Glutamatergic neuron (in vitro differentiated cells): ENCODE measurements at regions not wholly inside any gene's neighbourhood (a gene's known extent, or its start where the extent isn't known, plus 50 kb on each side); places are given as distances from the start of the nearest gene placed in this dataset.

Source experiments
- DNase-seq: peaks from one replicate; pipeline ENCODE4 v3.0.0; 2022
- H3K27ac Mint-ChIP-seq: one replicate; pipeline ENCODE4 v1.8.0; 2020; ENCODE audit warnings: mild to moderate bottlenecking, mixed read lengths, inconsistent platforms; ENCODE audit not compliant: unreplicated experiment
- H3K27me3 Mint-ChIP-seq: one replicate; pipeline ENCODE4 v1.8.0; 2020; ENCODE audit warnings: mild to moderate bottlenecking, moderate library complexity, mixed read lengths, inconsistent platforms; ENCODE audit not compliant: unreplicated experiment
- H3K36me3 Mint-ChIP-seq: one replicate; pipeline ENCODE4 v1.8.0; 2020; ENCODE audit warnings: mild to moderate bottlenecking, mixed read lengths, inconsistent platforms; ENCODE audit not compliant: unreplicated experiment
- H3K4me1 Mint-ChIP-seq: one replicate; pipeline ENCODE4 v1.8.0; 2020; ENCODE audit warnings: mild to moderate bottlenecking, low read depth, mixed read lengths, inconsistent platforms; ENCODE audit not compliant: unreplicated experiment
- H3K4me3 Mint-ChIP-seq: one replicate; pipeline ENCODE4 v1.8.0; 2020; ENCODE audit warnings: mild to moderate bottlenecking, mixed read lengths, inconsistent platforms; ENCODE audit not compliant: unreplicated experiment
- H3K9me3 Mint-ChIP-seq: one replicate; pipeline ENCODE4 v1.8.0; 2020; ENCODE audit warnings: mild to moderate bottlenecking, moderate library complexity, mixed read lengths, inconsistent platforms; ENCODE audit not compliant: unreplicated experiment
- TF ChIP-seq, protein P1 (sequence below): fragments of 200-600 bp; sonication (generic); IDR thresholded peaks from one replicate; pipeline ENCODE4 v1.5.0; 2021; ENCODE audit not compliant: partially characterized antibody, unreplicated experiment

DNA sequence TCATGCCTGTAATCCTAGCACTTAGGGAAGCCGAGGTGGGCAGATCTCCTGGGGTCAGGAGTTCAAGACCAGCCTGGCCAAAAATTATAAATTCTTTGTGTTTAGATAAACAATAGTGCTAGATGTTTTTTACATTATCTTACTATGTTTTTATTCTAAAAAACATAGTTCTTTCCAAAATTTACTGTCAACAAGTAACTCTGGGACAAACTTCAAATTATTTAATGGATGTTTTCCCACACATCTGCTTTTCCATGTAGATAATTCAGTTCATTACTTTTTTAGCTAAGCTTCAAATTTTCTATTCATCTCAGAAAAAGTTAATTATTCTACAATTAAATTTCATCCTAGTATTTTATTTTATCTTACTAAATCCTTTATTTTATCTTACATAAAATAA is 596.2 kb upstream of the LRRC4C start:
- H3K27me3 Mint-ChIP-seq, result peaks cover 2% of the 10 kb centered on the region
- DNase-seq, result no peak
- H3K4me3 Mint-ChIP-seq, result no peak overlapping the region
- H3K9me3 Mint-ChIP-seq, result no peaks in the 10 kb centered on the region
- TF ChIP-seq, protein P1, sequence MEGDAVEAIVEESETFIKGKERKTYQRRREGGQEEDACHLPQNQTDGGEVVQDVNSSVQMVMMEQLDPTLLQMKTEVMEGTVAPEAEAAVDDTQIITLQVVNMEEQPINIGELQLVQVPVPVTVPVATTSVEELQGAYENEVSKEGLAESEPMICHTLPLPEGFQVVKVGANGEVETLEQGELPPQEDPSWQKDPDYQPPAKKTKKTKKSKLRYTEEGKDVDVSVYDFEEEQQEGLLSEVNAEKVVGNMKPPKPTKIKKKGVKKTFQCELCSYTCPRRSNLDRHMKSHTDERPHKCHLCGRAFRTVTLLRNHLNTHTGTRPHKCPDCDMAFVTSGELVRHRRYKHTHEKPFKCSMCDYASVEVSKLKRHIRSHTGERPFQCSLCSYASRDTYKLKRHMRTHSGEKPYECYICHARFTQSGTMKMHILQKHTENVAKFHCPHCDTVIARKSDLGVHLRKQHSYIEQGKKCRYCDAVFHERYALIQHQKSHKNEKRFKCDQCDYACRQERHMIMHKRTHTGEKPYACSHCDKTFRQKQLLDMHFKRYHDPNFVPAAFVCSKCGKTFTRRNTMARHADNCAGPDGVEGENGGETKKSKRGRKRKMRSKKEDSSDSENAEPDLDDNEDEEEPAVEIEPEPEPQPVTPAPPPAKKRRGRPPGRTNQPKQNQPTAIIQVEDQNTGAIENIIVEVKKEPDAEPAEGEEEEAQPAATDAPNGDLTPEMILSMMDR, result no peak
- no peaks in the 10 kb centered on the region for H3K4me1 Mint-ChIP-seq
- H3K36me3 Mint-ChIP-seq, result no peaks in the 10 kb centered on the region
- no peak overlapping the region for H3K27ac Mint-ChIP-seq

DNA sequence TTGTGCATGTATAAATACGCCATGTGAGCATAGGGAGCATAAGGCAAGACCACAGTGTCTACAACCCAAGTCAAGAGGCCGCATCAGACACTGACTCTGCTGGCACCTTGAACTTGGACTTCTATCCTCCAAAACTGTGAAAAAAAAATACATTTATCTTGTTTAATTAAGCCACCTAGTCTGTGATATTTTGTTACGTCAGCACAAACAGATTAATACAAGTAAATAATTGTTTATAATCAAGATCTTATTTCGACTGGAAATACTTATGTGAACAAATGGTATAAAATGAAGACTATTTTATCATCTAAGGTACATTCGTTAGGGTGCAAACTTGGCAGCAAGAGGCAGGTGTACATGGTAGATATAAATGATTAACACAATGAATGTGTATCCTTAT is 599.3 kb upstream of the LRRC4C start:
- H3K4me1 Mint-ChIP-seq, result no peaks in the 10 kb centered on the region
- H3K9me3 Mint-ChIP-seq, result no peaks in the 10 kb centered on the region
- no peaks in the 10 kb centered on the region for H3K36me3 Mint-ChIP-seq
- TF ChIP-seq, protein P1, result no peak
- H3K27me3 Mint-ChIP-seq, result no peaks in the 10 kb centered on the region
- no peak overlapping the region for H3K27ac Mint-ChIP-seq
- no peak overlapping the region for H3K4me3 Mint-ChIP-seq
- DNase-seq, result no peak

DNA sequence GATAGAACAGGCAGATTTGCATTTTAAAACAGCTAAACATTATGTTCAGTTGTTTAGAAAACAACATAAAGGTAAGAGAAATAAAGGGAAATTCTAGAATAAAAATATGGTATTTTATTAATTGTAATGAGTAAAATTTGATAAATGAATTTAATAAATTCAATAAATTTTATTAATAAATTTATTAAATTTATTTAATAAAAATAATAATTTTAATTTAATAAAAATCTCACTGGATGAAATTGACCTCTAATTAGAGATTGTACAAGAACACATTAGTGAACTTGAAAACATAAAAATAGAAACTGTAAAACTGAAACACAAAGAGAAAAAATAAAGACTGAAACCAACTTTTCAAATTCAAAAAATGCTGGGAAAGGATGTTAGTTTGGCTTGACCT is 605.7 kb upstream of the LRRC4C start:
- no peaks in the 10 kb centered on the region for H3K36me3 Mint-ChIP-seq
- no peaks in the 10 kb centered on the region for H3K9me3 Mint-ChIP-seq
- H3K27ac Mint-ChIP-seq, result no peak overlapping the region
- TF ChIP-seq, protein P1, result no peak
- H3K27me3 Mint-ChIP-seq, result no peaks in the 10 kb centered on the region
- no peak overlapping the region for H3K4me3 Mint-ChIP-seq
- no peak for DNase-seq
- H3K4me1 Mint-ChIP-seq, result no peaks in the 10 kb centered on the region

DNA sequence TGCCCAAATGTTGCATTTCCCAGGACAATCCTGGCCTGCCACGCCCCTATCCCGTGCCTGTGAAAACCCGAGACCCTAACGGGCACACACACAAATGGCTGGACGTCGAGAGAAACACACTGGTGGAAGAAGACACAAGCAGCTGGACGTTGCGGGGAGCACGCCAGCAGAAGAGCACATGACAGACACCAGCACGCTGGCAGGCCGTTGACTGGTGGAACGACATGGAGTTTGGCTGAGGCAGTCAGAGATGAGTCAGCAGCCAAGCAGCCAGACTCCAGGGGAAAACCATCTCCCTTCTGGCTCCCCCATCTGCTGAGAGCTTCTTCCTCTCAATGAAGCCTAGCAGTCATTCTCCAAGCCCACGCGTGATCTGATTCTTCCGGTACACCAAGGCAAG is 606.7 kb upstream of the LRRC4C start:
- no peak overlapping the region for H3K4me3 Mint-ChIP-seq

DNA sequence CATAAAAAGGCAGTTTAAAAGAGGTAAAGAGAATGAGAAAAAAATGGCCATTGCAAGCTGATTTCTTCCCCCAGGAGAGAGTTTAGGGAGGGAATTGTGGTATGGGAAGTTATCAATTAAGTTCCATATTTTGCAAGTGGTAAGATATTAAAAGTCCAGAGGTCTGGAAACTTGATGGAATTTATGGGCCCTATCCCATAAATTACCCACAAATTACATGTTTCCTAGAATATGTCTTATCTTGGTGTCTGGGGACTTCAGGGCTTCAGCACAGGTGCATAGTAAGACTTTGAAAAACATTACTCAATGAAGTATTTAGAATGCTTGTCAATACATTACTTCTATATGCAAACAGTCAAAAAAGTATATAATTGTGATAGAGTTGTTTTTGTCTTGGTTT is 614.9 kb upstream of the LRRC4C start:
- H3K27ac Mint-ChIP-seq, result no peak overlapping the region
- no peak for DNase-seq
- no peaks in the 10 kb centered on the region for H3K36me3 Mint-ChIP-seq
- H3K4me1 Mint-ChIP-seq, result no peaks in the 10 kb centered on the region
- H3K4me3 Mint-ChIP-seq, result no peak overlapping the region
- H3K27me3 Mint-ChIP-seq, result no peaks in the 10 kb centered on the region
- no peaks in the 10 kb centered on the region for H3K9me3 Mint-ChIP-seq
- TF ChIP-seq, protein P1, result no peak

More for the DNA sequence above, 606.7 kb upstream of the LRRC4C start:
- Mint-ChIP-seq H3K9me3 (no peaks in the 10 kb centered on the region), H3K36me3 (no peaks in the 10 kb centered on the region), H3K27me3 (no peaks in the 10 kb centered on the region), H3K27ac (peak overlapping the region; percentile 57), H3K4me1 (no peaks in the 10 kb centered on the region)
- peak; percentile 21 for DNase-seq
- TF ChIP-seq, protein P1, result no peak
